ENCODE measurements at regions not wholly inside any gene's neighbourhood (a gene's known extent, or its start where the extent isn't known, plus 50 kb on each side); places are given as distances from the start of the nearest gene placed in this dataset.

GRCh38 chr2:225103737-225104141, 61.5 kb upstream of the DOCK10 start (continued):
- TF ChIP-seq REST (IDR thresholded peaks at IDR 0.05; ENCODE audit: low read depth, low read length) (no peak), RBBP5 (conservative IDR thresholded peaks at IDR 0.05) (no peak), SUPT20H (IDR thresholded peaks at IDR 0.05; ENCODE audit: borderline replicate concordance, control insufficient read depth, low read depth, low read length) (no peak), NFYB (IDR thresholded peaks at IDR 0.05; ENCODE audit: insufficient read depth, low read depth, low read length) (no peak), ZBED1 (IDR thresholded peaks at IDR 0.05; ENCODE audit: borderline replicate concordance) (no peak), LARP7 (IDR thresholded peaks at IDR 0.05) (no peak), ASH2L (IDR thresholded peaks at IDR 0.05; ENCODE audit: borderline replicate concordance, low read depth) (no peak), TCF12 (IDR thresholded peaks at IDR 0.05; ENCODE audit: low read depth, low read length) (no peak), POU2F2 (IDR thresholded peaks at IDR 0.05; ENCODE audit: borderline replicate concordance, low read depth, low read length) (no peak), ZNF592 (IDR thresholded peaks at IDR 0.05) (no peak)
